ENCODE measurements at regions not wholly inside any gene's neighbourhood (a gene's known extent, or its start where the extent isn't known, plus 50 kb on each side); places are given as distances from the start of the nearest gene placed in this dataset.

DNA sequence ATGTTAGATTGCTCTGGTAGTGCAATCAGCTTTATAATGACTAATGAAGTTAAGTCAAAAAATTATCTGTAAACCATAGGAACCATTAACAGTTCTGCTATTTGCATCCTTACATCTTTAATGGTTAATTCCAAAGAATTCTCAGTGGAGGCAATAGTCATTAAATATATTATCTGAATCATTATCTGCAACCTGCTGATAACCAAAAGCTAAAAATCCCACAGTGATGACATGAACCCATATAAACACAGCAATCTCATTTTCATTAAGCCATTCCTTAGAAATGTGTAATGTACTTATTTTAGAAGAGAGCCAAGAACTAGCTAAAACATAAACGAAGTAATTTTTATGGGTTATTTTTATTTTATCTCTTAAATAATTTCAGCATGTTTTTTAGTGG is 60.2 kb downstream of the MAGEB16 start:
- Histone ChIP-seq H3K4me2 (replicated peaks; ENCODE audit: extremely low read depth, low read length, poor library complexity, severe bottlenecking) (no peak overlapping the region), H3K79me2 (ENCODE audit: insufficient read depth, low read length) (no peaks in the 10 kb centered on the region), H3K9ac (ENCODE audit: insufficient read depth, low read length, poor library complexity, severe bottlenecking) (no peak overlapping the region), H3K36me3 (replicated peaks in 1 of 2; ENCODE audit: control insufficient read depth in 1 of 2, insufficient read depth in 2 of 2, low read length in 2 of 2) (no peaks in the 10 kb centered on the region), H2AFZ (ENCODE audit: insufficient read depth, low read depth, low read length, poor library complexity, severe bottlenecking) (no peak overlapping the region), H4K20me1 (ENCODE audit: insufficient read depth, low read length) (no peaks in the 10 kb centered on the region), H3K4me3 (replicated peaks in 1 of 3; ENCODE audit: low read depth in 2 of 3, low read length in 3 of 3) (no peak overlapping the region), H3K27me3 (ENCODE audit: control insufficient read depth in 2 of 2, insufficient read depth in 2 of 2, low read length in 2 of 2) (no peaks in the 10 kb centered on the region), H3K27ac (ENCODE audit: low read depth in 1 of 2, low read length in 2 of 2) (no peak overlapping the region), H3K4me1 (ENCODE audit: control insufficient read depth in 1 of 2, insufficient read depth in 2 of 2, low read length in 2 of 2) (no peaks in the 10 kb centered on the region), H3K9me3 (replicated peaks in 1 of 2; ENCODE audit: control insufficient read depth in 1 of 2, insufficient read depth in 1 of 2, low read length in 2 of 2) (no peaks in the 10 kb centered on the region)
- peaks cover 0 to 7% (median under 1%) of the 10 kb centered on the region in 7 donors for H3K9me3 Mint-ChIP-seq
- no CpG with 5 or more reads among the region's 1 CpG for WGBS (ENCODE audit: insufficient coverage)
- no peaks in the 10 kb centered on the region for H3K36me3 Mint-ChIP-seq
- no peak overlapping the region for H3K27ac Mint-ChIP-seq
- peaks cover 0 to 2% (median 0%) of the 10 kb centered on the region in 3 donors for H3K27me3 Mint-ChIP-seq (ENCODE audit: low read depth in 3 of 3)
- H3K4me1 Mint-ChIP-seq = no peaks in the 10 kb centered on the region
- DNase-seq = no peak
- H3K4me3 Mint-ChIP-seq = no peak overlapping the region
- intact Hi-C loops (cut with micrococcal nuclease) = no loop called here
- TF ChIP-seq, protein P1, sequence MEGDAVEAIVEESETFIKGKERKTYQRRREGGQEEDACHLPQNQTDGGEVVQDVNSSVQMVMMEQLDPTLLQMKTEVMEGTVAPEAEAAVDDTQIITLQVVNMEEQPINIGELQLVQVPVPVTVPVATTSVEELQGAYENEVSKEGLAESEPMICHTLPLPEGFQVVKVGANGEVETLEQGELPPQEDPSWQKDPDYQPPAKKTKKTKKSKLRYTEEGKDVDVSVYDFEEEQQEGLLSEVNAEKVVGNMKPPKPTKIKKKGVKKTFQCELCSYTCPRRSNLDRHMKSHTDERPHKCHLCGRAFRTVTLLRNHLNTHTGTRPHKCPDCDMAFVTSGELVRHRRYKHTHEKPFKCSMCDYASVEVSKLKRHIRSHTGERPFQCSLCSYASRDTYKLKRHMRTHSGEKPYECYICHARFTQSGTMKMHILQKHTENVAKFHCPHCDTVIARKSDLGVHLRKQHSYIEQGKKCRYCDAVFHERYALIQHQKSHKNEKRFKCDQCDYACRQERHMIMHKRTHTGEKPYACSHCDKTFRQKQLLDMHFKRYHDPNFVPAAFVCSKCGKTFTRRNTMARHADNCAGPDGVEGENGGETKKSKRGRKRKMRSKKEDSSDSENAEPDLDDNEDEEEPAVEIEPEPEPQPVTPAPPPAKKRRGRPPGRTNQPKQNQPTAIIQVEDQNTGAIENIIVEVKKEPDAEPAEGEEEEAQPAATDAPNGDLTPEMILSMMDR (IDR thresholded peaks at IDR 0.05) = no peak

DNA sequence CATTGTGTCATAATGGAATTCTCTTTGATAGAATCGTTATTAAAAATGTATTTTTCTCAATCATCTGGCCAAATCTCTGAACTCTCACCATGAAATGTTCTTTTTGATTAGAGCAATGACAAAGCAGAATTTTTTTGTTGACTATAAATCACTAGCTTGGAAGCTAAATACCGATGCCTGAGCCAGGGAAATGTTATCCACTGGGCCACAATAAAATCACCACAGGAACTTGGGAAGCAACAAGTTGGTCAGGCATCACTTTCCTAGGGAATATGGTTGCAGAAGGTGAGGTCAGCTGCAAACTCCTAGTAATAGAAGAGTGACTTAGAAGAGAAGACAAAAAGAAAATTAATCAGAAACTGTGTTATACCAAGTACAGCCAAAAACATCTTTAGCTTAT is 60.6 kb upstream of the CFAP47 start:
- Histone ChIP-seq H3K9me3 (replicated peaks in 1 of 2; ENCODE audit: control insufficient read depth in 1 of 2, insufficient read depth in 1 of 2, low read length in 2 of 2) (no peaks in the 10 kb centered on the region), H2AFZ (ENCODE audit: insufficient read depth, low read depth, low read length, poor library complexity, severe bottlenecking) (no peak overlapping the region)

More for the DNA sequence above, 60.6 kb upstream of the CFAP47 start:
- Histone ChIP-seq H3K79me2 (ENCODE audit: insufficient read depth, low read length) (no peaks in the 10 kb centered on the region), H3K9ac (ENCODE audit: insufficient read depth, low read length, poor library complexity, severe bottlenecking) (no peak overlapping the region), H3K27ac (ENCODE audit: low read depth in 1 of 2, low read length in 2 of 2) (no peak overlapping the region), H3K27me3 (ENCODE audit: control insufficient read depth in 2 of 2, insufficient read depth in 2 of 2, low read length in 2 of 2) (no peaks in the 10 kb centered on the region), H3K4me2 (replicated peaks; ENCODE audit: extremely low read depth, low read length, poor library complexity, severe bottlenecking) (no peak overlapping the region), H3K36me3 (replicated peaks in 1 of 2; ENCODE audit: control insufficient read depth in 1 of 2, insufficient read depth in 2 of 2, low read length in 2 of 2) (no peaks in the 10 kb centered on the region), H4K20me1 (ENCODE audit: insufficient read depth, low read length) (no peaks in the 10 kb centered on the region), H3K4me3 (replicated peaks in 1 of 3; ENCODE audit: low read depth in 2 of 3, low read length in 3 of 3) (no peak overlapping the region), H3K4me1 (ENCODE audit: control insufficient read depth in 1 of 2, insufficient read depth in 2 of 2, low read length in 2 of 2) (no peaks in the 10 kb centered on the region)
- no CpG with 5 or more reads among the region's 2 CpGs for WGBS (ENCODE audit: insufficient coverage)
- Mint-ChIP-seq H3K4me3 (no peak overlapping the region), H3K36me3 (no peaks in the 10 kb centered on the region), H3K9me3 (peaks cover 0 to 7% (median 0%) of the 10 kb centered on the region in 7 donors), H3K27me3 (ENCODE audit: low read depth in 3 of 3) (peaks cover 0 to 2% (median 0%) of the 10 kb centered on the region in 3 donors), H3K4me1 (no peaks in the 10 kb centered on the region), H3K27ac (no peak overlapping the region)
- TF ChIP-seq, protein P1 (IDR thresholded peaks at IDR 0.05) = no peak
- DNase-seq = no peak
- intact Hi-C loops (cut with micrococcal nuclease) = no loop called here
